ENCODE measurements at regions not wholly inside any gene's neighbourhood (a gene's known extent, or its start where the extent isn't known, plus 50 kb on each side); places are given as distances from the start of the nearest gene placed in this dataset.

DNA sequence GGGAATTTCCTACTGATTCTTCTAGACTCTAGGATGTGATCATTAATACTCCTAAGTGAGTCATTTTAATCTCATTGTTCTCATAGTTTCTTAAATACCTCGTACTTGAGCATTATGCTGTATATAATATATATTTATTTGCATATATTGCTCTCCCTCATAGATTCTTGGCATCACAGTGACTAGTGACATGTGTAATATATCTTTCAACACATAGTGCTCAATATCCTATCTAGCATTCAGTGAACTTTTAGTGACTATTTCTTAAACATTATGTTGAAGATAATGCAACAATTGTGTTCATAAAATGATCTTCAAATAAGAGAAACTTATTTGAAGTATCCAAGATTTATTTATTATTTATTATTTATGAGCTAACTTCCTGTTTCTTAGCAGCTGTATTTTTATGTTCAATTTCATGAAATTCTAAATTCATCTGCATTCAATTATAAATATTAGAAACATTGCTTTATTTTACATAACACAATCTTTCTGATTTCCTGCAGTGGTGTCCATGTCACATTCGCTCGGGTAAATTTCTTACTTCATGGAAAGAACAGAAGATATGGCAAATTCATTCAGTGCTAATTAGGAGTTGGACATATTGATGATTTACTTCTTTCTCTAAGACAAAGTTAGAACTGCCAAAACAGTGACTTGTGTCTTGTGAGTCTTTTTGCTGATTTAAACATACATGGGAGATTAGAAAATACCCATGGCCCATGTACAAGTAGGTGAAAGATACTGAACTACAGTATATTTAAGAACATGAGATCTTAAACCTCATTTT is 1095.5 kb upstream of the IGFBP7 start:
- no peak for DNase-seq (ENCODE audit: low spot score)

DNA sequence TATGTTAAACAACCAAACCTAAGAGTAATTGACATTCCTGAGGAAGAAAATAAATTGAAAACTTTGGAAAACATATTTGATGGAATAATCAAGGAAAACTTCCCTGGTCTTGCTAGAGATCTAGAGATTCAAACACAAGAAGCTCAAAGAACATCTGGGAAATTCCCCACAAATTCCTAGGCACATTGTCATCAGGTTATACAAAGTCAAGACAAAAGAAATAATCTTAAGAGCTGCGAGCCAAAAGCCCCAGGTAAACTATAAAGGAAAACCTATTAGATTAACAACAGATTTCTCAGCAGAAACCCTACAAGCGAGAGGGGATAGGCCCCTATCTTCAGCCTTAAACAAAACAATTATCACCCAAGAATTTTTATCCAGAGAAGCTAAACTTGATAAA is 1082.0 kb upstream of the IGFBP7 start:
- DNase-seq (ENCODE audit: low spot score), result no peak

DNA sequence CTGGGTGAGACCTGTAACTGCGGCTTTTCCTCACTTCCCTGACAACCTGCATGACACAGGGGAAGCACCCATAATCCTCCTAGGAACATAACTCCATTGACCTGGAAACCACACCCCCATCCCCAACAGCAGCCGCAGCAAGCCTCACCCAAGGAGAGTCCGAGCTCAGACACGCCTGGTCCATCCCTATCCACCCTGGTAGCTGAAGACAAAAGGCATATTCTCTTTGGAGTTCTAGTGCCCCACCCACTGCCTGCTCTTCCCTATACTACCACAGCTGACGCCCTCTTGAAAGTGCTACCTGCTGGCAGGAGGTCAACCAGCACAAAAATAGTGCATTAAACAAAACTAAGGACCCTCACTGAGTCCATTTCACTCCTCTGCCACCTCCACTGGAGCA is 1080.9 kb upstream of the IGFBP7 start:
- no peak for DNase-seq (ENCODE audit: low spot score)

- no peak for DNase-seq (ENCODE audit: low spot score)
Observed at GRCh38 chr4:58188316-58188715, 1078.1 kb upstream of the IGFBP7 start.

- DNase-seq (ENCODE audit: low spot score), result no peak
Observed at GRCh38 chr4:58175024-58175423, 1064.8 kb upstream of the IGFBP7 start.

DNA sequence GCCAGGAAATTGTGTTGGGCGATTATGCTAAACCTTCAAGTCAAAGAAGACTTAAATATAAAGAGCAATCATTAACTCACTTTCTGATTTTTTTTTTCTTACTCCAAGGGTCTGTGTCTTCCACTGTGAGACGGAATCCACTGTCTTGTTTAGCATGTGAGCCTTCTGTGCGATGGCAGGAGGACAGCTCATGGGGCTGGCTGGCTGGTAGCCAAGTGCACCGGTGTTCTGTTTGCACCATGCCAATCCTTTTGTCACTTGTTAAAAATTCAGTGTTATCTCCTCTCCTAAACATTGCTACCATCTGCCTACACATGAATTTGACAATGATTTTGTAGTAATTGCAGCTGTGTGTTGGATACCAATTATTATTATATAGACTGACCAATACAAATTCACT is 1056.3 kb upstream of the IGFBP7 start:
- no peak for DNase-seq (ENCODE audit: low spot score)

- DNase-seq (ENCODE audit: low spot score), result no peak
Observed at GRCh38 chr4:58163156-58163555, 1053.0 kb upstream of the IGFBP7 start.

- no peak for DNase-seq (ENCODE audit: low spot score)
Observed at GRCh38 chr4:58149404-58150085, 1039.4 kb upstream of the IGFBP7 start.

- DNase-seq (ENCODE audit: low spot score), result no peak
Observed at GRCh38 chr4:58144721-58145120, 1034.5 kb upstream of the IGFBP7 start.

DNA sequence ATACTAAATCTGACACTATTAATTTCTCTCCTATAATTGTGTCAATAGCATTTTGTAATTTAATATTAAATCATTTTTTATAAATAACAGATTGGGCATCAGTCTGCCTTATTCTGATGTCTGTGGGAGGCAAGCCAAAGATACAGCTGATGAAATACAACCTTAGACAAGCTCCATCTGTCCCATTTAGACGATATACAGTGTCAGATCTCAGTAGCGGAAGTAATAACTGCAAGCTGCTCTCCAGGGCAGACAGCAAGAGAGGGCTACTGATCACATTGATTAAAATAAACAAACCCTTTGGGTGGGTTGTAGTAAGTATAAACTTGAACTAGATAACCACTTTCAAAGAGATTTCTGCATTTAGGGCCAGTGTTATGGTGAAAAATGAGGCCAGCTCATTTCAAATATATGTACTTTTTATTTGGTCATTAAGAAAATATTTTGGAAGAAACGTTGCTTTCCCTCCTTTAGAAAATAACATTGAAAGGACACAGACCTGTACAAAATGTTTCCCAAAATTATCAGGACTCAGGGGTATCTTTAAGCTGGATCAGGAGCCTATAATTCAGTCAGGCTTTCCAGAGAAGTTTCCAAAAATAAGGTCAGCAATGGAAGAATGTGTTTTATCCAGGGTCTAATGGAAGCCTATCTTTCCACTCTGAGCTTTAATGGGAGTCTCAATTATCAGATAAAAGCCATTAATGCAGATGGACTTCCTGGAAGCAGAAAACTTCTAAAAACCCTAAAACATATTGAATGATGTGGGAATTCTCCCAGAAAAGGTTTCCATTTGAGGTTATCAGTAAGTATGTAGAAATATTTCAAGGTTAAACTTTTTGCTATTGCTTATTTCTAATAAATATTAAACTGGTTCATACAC is 1028.8 kb upstream of the IGFBP7 start:
- DNase-seq (ENCODE audit: low spot score), result no peak

DNA sequence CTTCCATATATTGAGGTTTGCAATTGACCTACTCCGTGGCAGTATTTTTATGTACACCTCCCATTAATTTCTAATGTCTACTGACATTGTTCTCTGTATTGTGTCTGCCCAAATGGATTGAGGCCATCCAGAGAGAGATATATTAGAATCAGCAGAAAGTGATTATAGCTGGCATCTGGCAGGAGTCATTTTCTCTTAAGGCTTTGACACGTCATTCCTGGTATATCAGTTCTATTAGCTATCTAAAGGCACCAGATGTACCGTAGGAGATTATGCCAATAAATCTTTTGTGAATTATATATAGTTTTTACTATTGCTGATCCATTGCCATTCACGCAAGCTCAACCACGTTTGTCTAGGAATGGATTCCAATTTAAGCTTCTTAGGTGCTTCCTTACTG is 1026.4 kb upstream of the IGFBP7 start:
- DNase-seq (ENCODE audit: low spot score), result no peak

GRCh38 chr4:58127680-58128079 is 1017.5 kb upstream of the IGFBP7 start:
- DNase-seq (ENCODE audit: low spot score), result no peak

DNA sequence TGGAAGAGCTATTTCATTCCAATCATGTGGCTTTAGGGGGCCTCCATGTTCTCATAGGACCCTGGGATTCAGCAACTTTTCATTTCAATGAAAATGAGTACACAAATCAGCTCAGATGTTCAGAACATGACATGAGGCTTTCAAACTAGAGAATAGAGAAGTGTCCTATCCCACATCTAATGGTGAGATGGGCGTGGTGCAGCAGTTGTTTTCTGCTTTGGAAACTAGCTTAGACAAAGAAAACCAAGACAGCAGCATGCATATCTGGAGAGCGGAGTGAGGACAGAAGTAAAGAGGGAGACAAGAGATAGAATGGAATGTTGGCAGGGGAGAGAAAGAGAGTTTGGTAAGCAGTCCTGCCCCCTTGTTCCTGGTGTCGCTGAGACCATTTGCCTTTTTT is 1009.1 kb upstream of the IGFBP7 start:
- DNase-seq (ENCODE audit: low spot score), result no peak

DNA sequence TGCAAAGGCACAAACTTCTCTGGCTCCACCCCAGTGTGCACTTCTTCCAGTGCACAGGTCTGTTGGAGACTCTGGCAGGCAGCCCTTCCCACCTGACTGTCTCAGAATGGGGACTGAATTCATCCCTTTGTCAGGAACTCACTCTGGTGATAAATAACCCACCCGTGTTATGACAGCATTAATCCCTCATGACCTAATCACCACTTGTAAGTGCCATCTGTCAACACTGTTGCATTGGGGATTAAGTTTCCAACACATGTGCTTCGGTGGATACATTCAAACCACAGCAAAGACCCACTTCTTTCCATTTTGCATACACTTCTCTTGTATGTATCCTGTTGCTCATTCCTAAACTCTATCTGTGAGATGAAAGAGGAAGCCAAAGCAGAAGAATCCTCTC is 1002.9 kb upstream of the IGFBP7 start:
- DNase-seq (ENCODE audit: low spot score), result no peak

DNA sequence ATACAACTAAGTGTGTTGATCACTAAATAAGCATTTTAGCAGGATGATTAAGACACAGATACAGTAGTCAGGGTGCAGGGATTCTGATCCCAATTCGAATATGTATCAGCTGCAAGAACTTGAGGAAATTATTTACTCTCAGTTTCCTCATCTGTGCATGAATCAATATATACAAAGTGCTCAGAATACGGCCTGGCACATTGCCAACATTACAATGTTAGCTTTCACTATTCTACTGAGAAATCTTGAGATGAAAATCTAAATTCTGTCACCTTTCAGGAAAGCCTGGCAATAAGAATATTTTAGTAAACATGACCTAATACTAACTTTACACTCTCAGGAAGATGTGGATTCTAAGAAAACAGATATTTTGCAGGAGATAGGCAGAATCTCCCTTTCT is 1001.6 kb upstream of the IGFBP7 start:
- DNase-seq (ENCODE audit: low spot score), result no peak

DNA sequence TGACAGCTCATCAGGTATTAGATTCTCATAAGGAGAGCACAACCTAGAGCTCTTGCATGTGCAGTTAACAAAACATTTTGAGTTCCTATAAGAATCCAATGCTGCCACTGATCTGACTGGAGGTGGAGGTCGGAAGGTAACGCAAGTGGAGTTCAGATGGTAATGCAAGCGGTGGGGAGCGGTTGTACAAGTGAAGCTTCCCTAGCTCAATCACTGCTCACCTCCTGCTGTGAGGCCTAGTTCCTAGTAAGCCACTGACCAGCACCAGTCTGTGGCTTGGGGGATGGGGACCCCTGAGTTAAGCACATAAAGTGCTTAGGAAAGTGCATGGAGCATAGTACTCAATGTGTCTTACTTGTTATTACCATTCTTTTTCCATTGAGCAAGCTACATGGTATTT is 983.2 kb upstream of the IGFBP7 start:
- DNase-seq (ENCODE audit: low spot score), result peak; percentile 12

- no peak for DNase-seq (ENCODE audit: low spot score)
Observed at GRCh38 chr4:58090539-58090938, 980.4 kb upstream of the IGFBP7 start.

DNA sequence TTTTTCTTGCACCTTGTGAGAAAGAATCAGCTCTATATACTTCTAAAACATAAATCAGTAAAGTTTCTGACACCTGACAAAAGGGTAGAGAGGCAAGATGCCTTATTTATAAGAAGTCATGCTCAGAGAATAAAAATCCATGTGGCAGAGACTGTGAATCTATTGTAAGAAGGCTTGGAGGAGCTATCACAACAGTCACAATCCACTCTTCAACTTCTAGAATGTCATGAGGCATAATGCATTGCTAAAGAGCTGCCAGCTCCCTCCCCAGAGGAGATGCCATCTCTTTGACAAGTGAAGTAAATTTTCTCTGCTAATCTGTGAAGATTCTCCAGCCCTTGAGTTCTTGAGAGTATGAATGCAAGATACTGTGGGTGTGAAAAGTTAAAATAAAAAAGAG is 971.2 kb upstream of the IGFBP7 start:
- no peak for DNase-seq (ENCODE audit: low spot score)

- DNase-seq (ENCODE audit: low spot score), result no peak
Observed at GRCh38 chr4:58075724-58076123, 965.5 kb upstream of the IGFBP7 start.

- DNase-seq (ENCODE audit: low spot score), result no peak
Observed at GRCh38 chr4:58074382-58074781, 964.2 kb upstream of the IGFBP7 start.

- DNase-seq (ENCODE audit: low spot score), result no peak
Observed at GRCh38 chr4:58070726-58071125, 960.5 kb upstream of the IGFBP7 start.

DNA sequence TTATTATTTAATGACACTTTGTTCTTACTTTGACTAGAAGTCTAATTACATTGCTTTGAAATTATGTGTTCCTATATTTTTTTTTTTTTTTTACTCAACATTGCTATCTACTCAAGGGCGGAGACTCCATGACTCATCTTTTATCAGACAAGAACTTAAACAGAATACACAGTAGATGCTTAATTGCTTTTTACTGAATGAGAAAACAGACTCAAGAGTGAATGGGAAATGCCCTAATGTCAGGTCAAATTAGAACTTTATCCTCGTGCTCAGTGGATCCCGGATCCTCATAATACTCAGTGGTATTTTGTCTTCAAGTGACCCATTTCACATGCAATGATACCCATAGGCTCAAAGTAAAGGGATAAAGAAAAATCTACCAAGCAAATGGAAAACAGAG is 954.5 kb upstream of the IGFBP7 start:
- no peak for DNase-seq (ENCODE audit: low spot score)

All from iPS-NIHi11 (cell line).